GM21515 (cell line): ENCODE measurements at regions not wholly inside any gene's neighbourhood (a gene's known extent, or its start where the extent isn't known, plus 50 kb on each side); places are given as distances from the start of the nearest gene placed in this dataset.
"Not testable (repeated sequence)": the region's sequence is repeated elsewhere in the genome, so short reads cannot be mapped to it uniquely, and the experiment has no call there.

Source experiments
- ATAC-seq: cut with Tn5 transposase; IDR thresholded peaks from one replicate; pipeline ENCODE4 v1.9.1; 2021; ENCODE audit not compliant: unreplicated experiment

- no peak for ATAC-seq
These were observed 608.6 kb downstream of the COL12A1 start for GRCh38 chr6:74597266-74597665.

GRCh38 chr6:74596588-74596987 is 609.3 kb downstream of the COL12A1 start:
- ATAC-seq = no peak

- ATAC-seq = not testable (repeated sequence)
These were observed 611.5 kb downstream of the COL12A1 start for GRCh38 chr6:74594350-74594749.

- ATAC-seq = no peak
These were observed 617.6 kb downstream of the COL12A1 start for GRCh38 chr6:74588094-74588832.

GRCh38 chr6:74587386-74587785 is 618.5 kb downstream of the COL12A1 start:
- ATAC-seq = no peak

GRCh38 chr6:74585753-74586152 is 620.1 kb downstream of the COL12A1 start:
- no peak for ATAC-seq

GRCh38 chr6:74581681-74582080 is 624.2 kb downstream of the COL12A1 start:
- no peak for ATAC-seq

- ATAC-seq = no peak
These were observed 626.1 kb downstream of the COL12A1 start for GRCh38 chr6:74579794-74580193.

- ATAC-seq = no peak
These were observed 626.8 kb downstream of the COL12A1 start for GRCh38 chr6:74579047-74579446.

GRCh38 chr6:74578339-74578738 is 627.5 kb downstream of the COL12A1 start:
- ATAC-seq = no peak

- peak; percentile 93 for ATAC-seq
These were observed 628.2 kb downstream of the COL12A1 start for GRCh38 chr6:74577619-74578018.

GRCh38 chr6:74574794-74575193 is 631.1 kb downstream of the COL12A1 start:
- ATAC-seq = no peak

- ATAC-seq = no peak
These were observed 632.2 kb downstream of the COL12A1 start for GRCh38 chr6:74573613-74574012.

GRCh38 chr6:74570044-74570443 is 635.8 kb downstream of the COL12A1 start:
- no peak for ATAC-seq

- no peak for ATAC-seq
These were observed 637.0 kb downstream of the COL12A1 start for GRCh38 chr6:74568861-74569260.

GRCh38 chr6:74567923-74568290 is 637.9 kb downstream of the COL12A1 start:
- not testable (repeated sequence) for ATAC-seq

- no peak for ATAC-seq
These were observed 638.5 kb downstream of the COL12A1 start for GRCh38 chr6:74567281-74567922.

- ATAC-seq = no peak
These were observed 648.6 kb downstream of the COL12A1 start for GRCh38 chr6:74557236-74557635.

GRCh38 chr6:74554041-74554440 is 651.8 kb downstream of the COL12A1 start:
- ATAC-seq = no peak

GRCh38 chr6:74551896-74552295 is 654.0 kb downstream of the COL12A1 start:
- ATAC-seq = no peak

- no peak for ATAC-seq
These were observed 655.0 kb downstream of the COL12A1 start for GRCh38 chr6:74550821-74551220.

GRCh38 chr6:74549746-74550145 is 656.1 kb downstream of the COL12A1 start:
- ATAC-seq = no peak
